Activated CD4-positive, alpha-beta memory T cell treated with anti-CD3 and anti-CD28 coated beads for 36 hours (primary cell): ENCODE measurements at regions not wholly inside any gene's neighbourhood (a gene's known extent, or its start where the extent isn't known, plus 50 kb on each side); places are given as distances from the start of the nearest gene placed in this dataset.
"Not testable (repeated sequence)": the region's sequence is repeated elsewhere in the genome, so short reads cannot be mapped to it uniquely, and the experiment has no call there.

Experiments used
- CTCF ChIA-PET: fragments of 350-600 bp; sonication (Branson Sonifier 250); formaldehyde crosslinking; loops from one replicate; lab custom pipeline; 2021; ENCODE audit warnings: antibody characterized with exemption, inconsistent platforms; lab: Charles Lee
- POLR2A ChIA-PET: fragments of 350-600 bp; sonication (Branson Sonifier 250); formaldehyde crosslinking; loops from one replicate; lab custom pipeline; 2021; ENCODE audit warnings: antibody characterized with exemption; lab: Charles Lee
- DNase-seq: peaks from one replicate; pipeline ENCODE4 v3.0.0-alpha.2; 2020
- H3K27ac Mint-ChIP-seq: one replicate; pipeline ENCODE4 v1.8.0; 2021; ENCODE audit warnings: mixed read lengths
- H3K27me3 Mint-ChIP-seq: one replicate; pipeline ENCODE4 v1.8.0; 2021; ENCODE audit warnings: mixed read lengths
- H3K36me3 Mint-ChIP-seq: one replicate; pipeline ENCODE4 v1.8.0; 2021; ENCODE audit warnings: mixed read lengths
- H3K4me1 Mint-ChIP-seq: one replicate; pipeline ENCODE4 v1.8.0; 2021; ENCODE audit warnings: low read depth, mixed read lengths
- H3K4me3 Mint-ChIP-seq: one replicate; pipeline ENCODE4 v1.8.0; 2021; ENCODE audit warnings: mild to moderate bottlenecking, mixed read lengths
- H3K9me3 Mint-ChIP-seq: one replicate; pipeline ENCODE4 v1.8.0; 2021; ENCODE audit warnings: mixed read lengths
- intact Hi-C: fragments of 100-400 bp; cut with micrococcal nuclease; formaldehyde crosslinking; loops from one replicate; pipeline ENCODE4 v1.15.1; 2023

- CTCF ChIA-PET, POLR2A ChIA-PET, intact Hi-C loops, H3K4me1 Mint-ChIP-seq, H3K4me3 Mint-ChIP-seq, H3K27ac Mint-ChIP-seq, H3K36me3 Mint-ChIP-seq, DNase-seq: not testable (repeated sequence)
- Mint-ChIP-seq H3K9me3 (peaks cover 51% of the 10 kb centered on the region), H3K27me3 (peaks cover 24% of the 10 kb centered on the region)
Measured at GRCh38 chr10:71117589-71117988, 94.8 kb upstream of the UNC5B start.

- intact Hi-C loops: no loop called here
- H3K27ac Mint-ChIP-seq: no peak overlapping the region
- no peak overlapping the region for H3K4me3 Mint-ChIP-seq
- H3K27me3 Mint-ChIP-seq: peaks cover 37% of the 10 kb centered on the region
- ChIA-PET POLR2A (no interaction called here), CTCF (no interaction called here)
- H3K36me3 Mint-ChIP-seq: no peaks in the 10 kb centered on the region
- no peaks in the 10 kb centered on the region for H3K4me1 Mint-ChIP-seq
- H3K9me3 Mint-ChIP-seq: peaks cover 23% of the 10 kb centered on the region
- no peak for DNase-seq
Measured at GRCh38 chr10:71123023-71123422, 89.3 kb upstream of the UNC5B start.

- peaks cover 6% of the 10 kb centered on the region for H3K4me1 Mint-ChIP-seq
- peaks cover 34% of the 10 kb centered on the region for H3K27me3 Mint-ChIP-seq
- H3K36me3 Mint-ChIP-seq: no peaks in the 10 kb centered on the region
- intact Hi-C loops: no loop called here
- no peak for DNase-seq
- ChIA-PET CTCF (no interaction called here), POLR2A (no interaction called here)
- H3K27ac Mint-ChIP-seq: no peak overlapping the region
- H3K9me3 Mint-ChIP-seq: peaks cover 10% of the 10 kb centered on the region
- no peak overlapping the region for H3K4me3 Mint-ChIP-seq
Measured at GRCh38 chr10:71124921-71125748, 87.2 kb upstream of the UNC5B start.

GRCh38 chr10:71125749-71126107 lies 86.6 kb upstream of the UNC5B start:
- Mint-ChIP-seq H3K36me3 (no peaks in the 10 kb centered on the region), H3K9me3 (peaks cover 4% of the 10 kb centered on the region), H3K4me3 (no peak overlapping the region), H3K27ac (no peak overlapping the region), H3K27me3 (peaks cover 34% of the 10 kb centered on the region), H3K4me1 (peaks cover 6% of the 10 kb centered on the region)
- DNase-seq: no peak
- ChIA-PET POLR2A (no interaction called here), CTCF (no interaction called here)
- intact Hi-C loops: no loop called here

GRCh38 chr10:71126432-71126831 lies 85.9 kb upstream of the UNC5B start:
- ChIA-PET POLR2A (no interaction called here), CTCF (no interaction called here)
- no peak for DNase-seq
- Mint-ChIP-seq H3K36me3 (no peaks in the 10 kb centered on the region), H3K27me3 (peaks cover 28% of the 10 kb centered on the region), H3K27ac (no peak overlapping the region), H3K4me1 (peaks cover 6% of the 10 kb centered on the region), H3K4me3 (no peak overlapping the region), H3K9me3 (no peaks in the 10 kb centered on the region)
- intact Hi-C loops: no loop called here

- H3K9me3 Mint-ChIP-seq: no peaks in the 10 kb centered on the region
- POLR2A ChIA-PET: no interaction called here
- no peak overlapping the region for H3K27ac Mint-ChIP-seq
- CTCF ChIA-PET: no interaction called here
- no peaks in the 10 kb centered on the region for H3K36me3 Mint-ChIP-seq
- no peak for DNase-seq
- peaks cover 6% of the 10 kb centered on the region for H3K4me1 Mint-ChIP-seq
- intact Hi-C loops: no loop called here
- H3K4me3 Mint-ChIP-seq: no peak overlapping the region
- peaks cover 26% of the 10 kb centered on the region for H3K27me3 Mint-ChIP-seq
Measured at GRCh38 chr10:71127104-71127503, 85.3 kb upstream of the UNC5B start.

GRCh38 chr10:71127773-71128172 lies 84.6 kb upstream of the UNC5B start:
- intact Hi-C loops: no loop called here
- CTCF ChIA-PET: no interaction called here
- H3K4me3 Mint-ChIP-seq: no peak overlapping the region
- POLR2A ChIA-PET: no interaction called here
- H3K27ac Mint-ChIP-seq: no peak overlapping the region
- peaks cover 25% of the 10 kb centered on the region for H3K27me3 Mint-ChIP-seq
- H3K9me3 Mint-ChIP-seq: no peaks in the 10 kb centered on the region
- peaks cover 6% of the 10 kb centered on the region for H3K4me1 Mint-ChIP-seq
- no peak for DNase-seq
- no peaks in the 10 kb centered on the region for H3K36me3 Mint-ChIP-seq

GRCh38 chr10:71128311-71128980 lies 83.9 kb upstream of the UNC5B start:
- Mint-ChIP-seq H3K27me3 (peaks cover 23% of the 10 kb centered on the region), H3K4me1 (peaks cover 6% of the 10 kb centered on the region), H3K4me3 (no peak overlapping the region), H3K9me3 (no peaks in the 10 kb centered on the region), H3K36me3 (no peaks in the 10 kb centered on the region), H3K27ac (no peak overlapping the region)
- POLR2A ChIA-PET: no interaction called here
- intact Hi-C loops: no loop called here
- CTCF ChIA-PET: no interaction called here
- no peak for DNase-seq

GRCh38 chr10:71131096-71131495 lies 81.3 kb upstream of the UNC5B start:
- CTCF ChIA-PET: no interaction called here
- Mint-ChIP-seq H3K9me3 (no peaks in the 10 kb centered on the region), H3K27ac (no peak overlapping the region), H3K36me3 (no peaks in the 10 kb centered on the region), H3K27me3 (peaks cover 9% of the 10 kb centered on the region), H3K4me3 (no peak overlapping the region), H3K4me1 (peaks cover 6% of the 10 kb centered on the region)
- intact Hi-C loops: no loop called here
- POLR2A ChIA-PET: no interaction called here
- no peak for DNase-seq

GRCh38 chr10:71131508-71132088 lies 80.8 kb upstream of the UNC5B start:
- ChIA-PET POLR2A (no interaction called here), CTCF (no interaction called here)
- peaks cover 8% of the 10 kb centered on the region for H3K27me3 Mint-ChIP-seq
- H3K4me3 Mint-ChIP-seq: no peak overlapping the region
- H3K27ac Mint-ChIP-seq: no peak overlapping the region
- peaks cover 6% of the 10 kb centered on the region for H3K4me1 Mint-ChIP-seq
- no peak for DNase-seq
- no peaks in the 10 kb centered on the region for H3K9me3 Mint-ChIP-seq
- H3K36me3 Mint-ChIP-seq: no peaks in the 10 kb centered on the region
- intact Hi-C loops: no loop called here

GRCh38 chr10:71132321-71132810 lies 80.0 kb upstream of the UNC5B start:
- no peak for DNase-seq
- Mint-ChIP-seq H3K9me3 (no peaks in the 10 kb centered on the region), H3K27me3 (peaks cover 9% of the 10 kb centered on the region), H3K36me3 (no peaks in the 10 kb centered on the region), H3K27ac (no peak overlapping the region), H3K4me3 (no peak overlapping the region), H3K4me1 (peaks cover 6% of the 10 kb centered on the region)
- intact Hi-C loops: no loop called here
- POLR2A ChIA-PET: no interaction called here
- CTCF ChIA-PET: no interaction called here

- intact Hi-C loops: no loop called here
- H3K27ac Mint-ChIP-seq: no peak overlapping the region
- no peaks in the 10 kb centered on the region for H3K9me3 Mint-ChIP-seq
- no peaks in the 10 kb centered on the region for H3K36me3 Mint-ChIP-seq
- H3K27me3 Mint-ChIP-seq: peaks cover 12% of the 10 kb centered on the region
- no peak for DNase-seq
- H3K4me1 Mint-ChIP-seq: no peaks in the 10 kb centered on the region
- CTCF ChIA-PET: no interaction called here
- POLR2A ChIA-PET: no interaction called here
- H3K4me3 Mint-ChIP-seq: no peak overlapping the region
Measured at GRCh38 chr10:71133710-71134686, 78.4 kb upstream of the UNC5B start.
